GM19455 (cell line): ENCODE measurements at regions not wholly inside any gene's neighbourhood (a gene's known extent, or its start where the extent isn't known, plus 50 kb on each side); places are given as distances from the start of the nearest gene placed in this dataset.
"Not testable (repeated sequence)": the region's sequence is repeated elsewhere in the genome, so short reads cannot be mapped to it uniquely, and the experiment has no call there.

Experiments used
- ATAC-seq: cut with Tn5 transposase; IDR thresholded peaks from one replicate; pipeline ENCODE4 v1.9.1; 2021; ENCODE audit not compliant: unreplicated experiment

DNA sequence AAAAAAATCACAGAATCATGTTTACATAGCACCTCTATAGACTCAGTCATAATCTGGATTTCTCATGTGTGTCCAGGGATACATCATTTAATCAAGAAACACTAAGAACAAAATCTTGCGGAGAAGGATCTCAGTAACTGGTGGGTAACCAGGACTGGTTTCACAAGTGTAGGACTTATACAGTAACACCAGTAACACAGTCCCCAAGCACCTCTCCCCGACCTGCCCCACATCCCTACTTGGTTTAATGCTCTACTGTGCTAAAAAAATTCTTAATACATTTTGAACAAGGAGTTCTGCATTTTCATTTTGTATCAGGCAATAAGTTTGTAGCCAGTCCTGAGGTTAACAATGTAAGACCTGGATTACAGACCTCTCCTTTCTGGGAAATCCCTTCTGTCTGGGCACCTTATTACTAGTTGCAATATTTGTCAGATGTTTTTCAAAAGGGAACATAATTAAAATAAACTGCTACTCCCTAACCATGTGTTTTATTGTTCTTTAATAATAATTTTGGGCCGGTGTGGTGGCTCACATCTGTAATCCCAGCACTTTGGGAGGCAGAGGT is 57.6 kb upstream of the BBX start:
- no peak for ATAC-seq

- ATAC-seq = no peak
These were observed 54.0 kb upstream of the BBX start for GRCh38 chr3:107468782-107469181.

DNA sequence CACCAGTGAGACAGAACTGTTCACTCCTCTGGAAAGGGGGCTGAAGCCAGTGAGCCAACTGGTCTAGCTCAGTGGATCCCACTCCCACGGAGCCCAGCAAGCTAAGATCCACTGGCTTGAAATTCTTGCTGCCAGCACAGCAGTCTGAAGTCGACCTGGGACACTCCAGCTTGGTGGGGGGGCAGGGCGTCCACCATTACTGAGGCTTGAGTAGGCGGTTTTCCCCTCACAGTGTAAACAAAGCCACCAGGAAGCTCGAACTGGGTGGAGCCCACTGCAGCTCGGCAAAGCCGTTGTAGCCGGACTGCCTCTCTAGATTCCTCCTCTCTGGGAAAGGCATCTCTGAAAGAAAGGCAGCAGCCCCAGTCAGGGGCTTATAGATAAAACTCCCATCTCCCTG is 52.3 kb upstream of the BBX start:
- ATAC-seq = not testable (repeated sequence)
